GM21447 (cell line): ENCODE measurements at regions not wholly inside any gene's neighbourhood (a gene's known extent, or its start where the extent isn't known, plus 50 kb on each side); places are given as distances from the start of the nearest gene placed in this dataset.

Experiments
- ATAC-seq: cut with Tn5 transposase; IDR thresholded peaks from one replicate; pipeline ENCODE4 v1.9.1; 2021; ENCODE audit not compliant: unreplicated experiment

- no peak for ATAC-seq
Measured at GRCh38 chr6:15960740-15961634, 167.9 kb upstream of the MYLIP start.

- ATAC-seq, result no peak
Measured at GRCh38 chr6:15957655-15958169, 171.2 kb upstream of the MYLIP start.

DNA sequence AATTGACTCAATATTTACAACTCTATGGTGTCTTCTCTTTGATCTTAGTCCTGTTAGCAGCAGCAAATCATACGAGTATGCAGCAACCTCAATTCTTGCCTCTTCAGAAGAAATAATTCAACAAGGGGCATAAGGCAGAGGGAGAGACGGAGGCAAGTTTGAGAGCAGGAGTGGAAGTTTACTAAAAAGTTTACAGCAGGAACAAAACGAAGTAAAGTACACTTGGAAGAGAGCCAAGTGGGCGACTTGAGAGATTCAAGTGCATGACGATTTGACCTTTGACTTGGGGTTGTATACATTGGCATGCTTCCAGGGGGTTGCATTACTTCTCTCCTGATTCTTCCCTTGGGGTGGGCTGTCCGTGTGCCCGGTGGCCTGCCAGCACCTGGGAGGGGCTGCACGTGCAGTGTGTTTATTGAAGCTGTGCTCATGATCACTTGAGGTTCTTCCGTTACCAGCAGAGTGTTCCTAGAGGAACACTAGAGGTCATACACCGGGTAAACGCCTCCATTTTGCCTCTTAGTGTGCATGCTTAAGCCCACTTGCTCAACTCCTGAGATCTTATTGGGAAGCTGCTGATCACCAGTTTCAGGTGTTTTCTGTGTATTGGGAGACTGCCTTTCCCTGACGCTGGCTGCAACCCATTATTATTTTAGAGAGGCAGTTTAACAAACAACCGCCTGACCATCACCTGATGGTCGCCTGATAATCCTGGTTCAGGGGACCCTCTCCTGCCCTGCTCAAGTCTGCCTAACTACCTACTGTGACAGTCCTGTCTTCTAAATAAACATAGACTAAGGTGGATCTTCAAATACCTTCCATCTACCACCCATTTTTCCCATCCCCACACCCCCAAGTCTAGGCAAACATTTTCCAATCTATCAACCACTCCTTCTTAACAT, 172.4 kb upstream of the MYLIP start:
- no peak for ATAC-seq

DNA sequence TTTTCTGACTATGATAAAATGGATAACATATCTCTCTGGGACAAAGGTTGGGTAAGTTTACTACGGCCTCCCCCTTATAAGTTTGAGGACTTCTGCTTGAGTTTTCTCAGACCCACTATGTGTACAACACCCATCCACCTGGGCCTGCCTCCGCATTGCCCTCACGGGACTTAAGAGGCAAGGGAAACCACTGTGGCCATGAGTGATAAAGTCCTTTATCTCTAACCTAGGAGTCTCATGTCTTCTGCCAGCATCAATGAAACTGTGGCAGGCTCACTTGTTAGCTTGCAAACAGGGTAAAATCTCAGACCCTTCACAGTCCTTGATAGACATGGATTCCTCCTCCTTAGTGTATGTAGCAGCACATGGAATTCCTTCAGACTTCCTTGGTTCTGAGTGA, 173.4 kb upstream of the MYLIP start:
- no peak for ATAC-seq

DNA sequence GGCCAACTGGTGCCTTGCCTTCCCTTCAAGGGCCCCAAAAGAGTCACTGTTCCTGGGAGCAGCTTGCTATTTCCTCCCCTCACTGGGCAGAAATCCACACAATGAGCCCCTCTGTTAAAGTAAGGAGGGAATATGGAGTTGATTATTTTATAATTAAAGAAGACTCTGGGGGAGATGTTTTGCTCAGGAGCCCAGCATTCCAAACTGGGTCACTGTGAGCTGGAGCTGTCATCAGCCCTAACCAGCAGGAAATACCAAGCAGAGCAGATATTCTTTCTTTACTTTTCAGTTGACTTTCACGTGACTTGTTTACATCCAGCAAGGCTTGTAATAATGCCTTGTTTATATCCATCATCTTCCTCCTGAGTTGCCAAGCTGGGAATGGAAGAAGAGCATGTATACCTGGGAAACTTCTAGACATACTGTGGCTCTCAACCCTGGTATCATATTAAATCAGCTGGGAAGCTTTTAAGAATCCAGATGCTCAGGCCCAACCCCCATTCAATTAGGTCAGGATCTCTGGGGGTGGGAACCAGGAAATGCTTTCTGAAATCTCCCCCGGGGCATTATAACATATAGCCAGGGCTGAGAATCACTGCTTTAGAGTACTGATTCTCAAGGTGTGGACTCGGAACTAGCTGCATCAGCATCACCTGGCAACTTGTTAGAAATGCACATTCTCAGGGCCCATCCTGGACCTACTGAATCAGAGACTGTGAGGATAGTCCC, 175.6 kb upstream of the MYLIP start:
- no peak for ATAC-seq

- no peak for ATAC-seq
Measured at GRCh38 chr6:15952231-15953151, 176.4 kb upstream of the MYLIP start.

- ATAC-seq, result no peak
Measured at GRCh38 chr6:15950962-15951569, 177.8 kb upstream of the MYLIP start.

GRCh38 chr6:15949982-15950381, 178.9 kb upstream of the MYLIP start:
- no peak for ATAC-seq

- no peak for ATAC-seq
Measured at GRCh38 chr6:15948930-15949900, 179.7 kb upstream of the MYLIP start.

- ATAC-seq, result no peak
Measured at GRCh38 chr6:15947923-15948322, 181.0 kb upstream of the MYLIP start.

- ATAC-seq, result no peak
Measured at GRCh38 chr6:15947436-15947835, 181.4 kb upstream of the MYLIP start.

DNA sequence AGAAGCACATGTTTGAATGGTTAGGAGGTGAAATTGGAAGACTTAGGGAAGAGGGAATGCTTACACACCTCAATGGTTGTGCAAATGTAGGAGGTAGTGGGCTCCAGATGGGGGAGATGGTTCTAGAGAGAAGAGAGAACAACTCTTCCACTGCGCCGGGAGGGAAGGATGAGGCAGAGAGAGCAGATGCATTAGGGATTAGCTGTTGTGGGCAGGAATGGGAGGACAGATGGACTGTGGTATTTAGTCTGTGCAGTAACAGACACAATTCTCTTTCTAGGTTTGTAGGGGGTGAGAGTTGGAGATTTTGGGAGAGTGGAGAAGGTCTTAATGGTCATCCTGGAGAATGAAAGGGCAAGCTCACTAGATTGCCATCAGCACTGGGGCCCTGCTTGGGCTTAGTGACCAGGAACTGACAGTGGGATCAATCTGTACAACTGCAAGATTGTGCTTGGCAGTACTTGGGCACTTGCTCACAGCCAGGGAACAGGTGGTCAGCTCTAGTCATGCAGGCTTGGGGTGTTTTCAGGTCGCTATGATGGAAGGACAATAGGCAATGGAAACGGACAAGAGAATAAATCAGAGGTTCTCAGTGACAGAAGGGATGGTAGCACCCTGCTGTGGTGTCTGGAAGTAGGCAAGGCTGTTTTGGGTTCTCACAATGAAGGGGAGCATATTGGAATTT, 182.0 kb upstream of the MYLIP start:
- ATAC-seq, result no peak

DNA sequence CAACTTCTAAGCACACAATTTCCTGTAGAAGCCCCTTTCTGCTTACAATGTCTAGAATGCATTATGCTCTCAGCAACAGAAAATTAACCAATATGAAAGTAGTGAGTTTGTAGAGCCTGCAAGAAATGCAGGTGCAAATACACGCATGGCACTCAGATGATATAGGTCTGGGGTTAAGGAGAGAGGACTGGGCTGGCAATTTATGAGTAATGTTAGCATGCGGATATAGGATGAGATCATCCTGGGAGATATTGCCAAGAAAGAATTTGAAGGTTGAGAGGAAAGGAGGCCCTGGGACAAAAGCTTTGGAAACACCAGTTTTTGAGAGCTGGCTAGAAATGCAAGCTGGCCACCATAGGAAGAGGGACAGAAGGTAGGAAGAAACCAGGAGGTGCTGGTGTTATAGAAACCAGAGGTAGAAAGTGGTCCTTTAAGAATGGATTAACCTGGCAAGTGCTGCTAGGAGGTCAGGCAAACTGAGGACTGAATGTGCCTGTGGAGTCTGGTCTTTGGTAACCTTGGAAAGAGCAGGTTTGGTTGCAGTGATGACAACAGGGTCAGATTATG, 183.2 kb upstream of the MYLIP start:
- no peak for ATAC-seq

DNA sequence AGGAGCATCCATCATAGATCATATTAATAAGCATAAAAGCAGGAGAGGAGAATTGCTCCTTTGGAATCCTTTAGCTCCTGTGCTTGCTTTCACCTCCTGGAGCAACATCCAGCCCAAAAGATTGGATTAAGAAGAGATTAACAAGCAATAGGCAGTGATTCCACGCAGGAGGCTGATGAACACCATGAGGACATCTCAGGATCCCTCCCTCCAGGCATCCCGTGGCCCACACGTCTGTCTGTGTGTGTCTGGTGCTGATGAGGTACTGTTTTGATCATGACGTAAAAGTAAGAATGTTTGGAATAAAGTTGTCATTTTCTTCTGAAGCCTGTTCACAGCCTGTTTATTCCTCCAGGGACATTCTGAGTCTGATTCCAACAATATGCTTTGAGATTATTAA, 185.5 kb upstream of the MYLIP start:
- no peak for ATAC-seq

DNA sequence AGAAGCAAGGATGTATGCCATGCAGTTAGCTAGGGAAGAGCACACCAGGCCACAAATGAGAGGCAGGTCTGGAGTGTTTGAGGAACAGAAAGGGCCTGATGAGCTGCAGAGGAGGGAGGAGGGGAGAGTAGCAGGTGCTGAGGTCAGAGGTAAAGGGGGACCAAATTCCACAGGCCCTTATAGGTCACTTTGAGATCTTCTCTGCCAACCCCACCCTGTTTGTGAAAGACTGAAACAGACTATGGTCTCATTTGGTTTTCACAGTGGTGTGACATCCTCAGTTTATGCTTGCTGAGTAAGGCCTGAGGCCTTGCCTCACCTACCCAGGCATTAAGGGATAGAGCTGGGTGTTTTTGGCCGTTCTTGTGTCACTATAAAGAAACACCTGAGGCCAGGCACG, 187.7 kb upstream of the MYLIP start:
- ATAC-seq, result peak; percentile 56

GRCh38 chr6:15938107-15938506, 190.8 kb upstream of the MYLIP start:
- ATAC-seq, result no peak

- no peak for ATAC-seq
Measured at GRCh38 chr6:15937602-15938001, 191.3 kb upstream of the MYLIP start.

GRCh38 chr6:15936503-15936902, 192.4 kb upstream of the MYLIP start:
- ATAC-seq, result peak; percentile 81
